ENCODE measurements at regions not wholly inside any gene's neighbourhood (a gene's known extent, or its start where the extent isn't known, plus 50 kb on each side); places are given as distances from the start of the nearest gene placed in this dataset.

GRCh38 chr18:4765401-4765800, 310.3 kb upstream of the DLGAP1 start:
- TF ChIP-seq, protein P1, sequence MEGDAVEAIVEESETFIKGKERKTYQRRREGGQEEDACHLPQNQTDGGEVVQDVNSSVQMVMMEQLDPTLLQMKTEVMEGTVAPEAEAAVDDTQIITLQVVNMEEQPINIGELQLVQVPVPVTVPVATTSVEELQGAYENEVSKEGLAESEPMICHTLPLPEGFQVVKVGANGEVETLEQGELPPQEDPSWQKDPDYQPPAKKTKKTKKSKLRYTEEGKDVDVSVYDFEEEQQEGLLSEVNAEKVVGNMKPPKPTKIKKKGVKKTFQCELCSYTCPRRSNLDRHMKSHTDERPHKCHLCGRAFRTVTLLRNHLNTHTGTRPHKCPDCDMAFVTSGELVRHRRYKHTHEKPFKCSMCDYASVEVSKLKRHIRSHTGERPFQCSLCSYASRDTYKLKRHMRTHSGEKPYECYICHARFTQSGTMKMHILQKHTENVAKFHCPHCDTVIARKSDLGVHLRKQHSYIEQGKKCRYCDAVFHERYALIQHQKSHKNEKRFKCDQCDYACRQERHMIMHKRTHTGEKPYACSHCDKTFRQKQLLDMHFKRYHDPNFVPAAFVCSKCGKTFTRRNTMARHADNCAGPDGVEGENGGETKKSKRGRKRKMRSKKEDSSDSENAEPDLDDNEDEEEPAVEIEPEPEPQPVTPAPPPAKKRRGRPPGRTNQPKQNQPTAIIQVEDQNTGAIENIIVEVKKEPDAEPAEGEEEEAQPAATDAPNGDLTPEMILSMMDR (IDR thresholded peaks at IDR 0.05) = no peak
- TF ChIP-seq POLR2A (IDR thresholded peaks at IDR 0.05) = no peak
